ENCODE measurements at regions not wholly inside any gene's neighbourhood (a gene's known extent, or its start where the extent isn't known, plus 50 kb on each side); places are given as distances from the start of the nearest gene placed in this dataset.

GRCh38 chr18:42168487-42168886 is 213.5 kb downstream of the PIK3C3 start:
- intact Hi-C loops (cut with micrococcal nuclease) (no loop called here), dilution Hi-C loops (cut with MboI; ENCODE audit: extremely low pct_ligation_motif_present, low sequenced_read_pairs) (no loop called here)
- no TSS peak for BruUV-seq (replicated peaks)
- Histone ChIP-seq H3K9me1 (replicated peaks; ENCODE audit: control insufficient read depth, extremely low read depth, insufficient read depth, low read length) (no peaks in the 10 kb centered on the region), H3K36me3 (ENCODE audit: control insufficient read depth in 2 of 2, extremely low read depth in 1 of 2, insufficient read depth in 2 of 2, low read length in 2 of 2) (no peaks in the 10 kb centered on the region), H3K4me3 (replicated peaks in 1 of 3; ENCODE audit: insufficient read depth in 1 of 3, low read depth in 1 of 3, low read length in 3 of 3) (no peak overlapping the region), H3K79me2 (ENCODE audit: control insufficient read depth, insufficient read depth, low read length) (no peaks in the 10 kb centered on the region), H3K9me3 (replicated peaks; ENCODE audit: control insufficient read depth, insufficient read depth, low read length) (no peaks in the 10 kb centered on the region), H3K9ac (replicated peaks; ENCODE audit: extremely low read depth, insufficient read depth, low read length) (no peak overlapping the region), H2AFZ (ENCODE audit: low read depth, low read length) (no peak overlapping the region), H3K27ac (ENCODE audit: insufficient read depth, low read depth, low read length) (no peak overlapping the region), H3K4me2 (ENCODE audit: insufficient read depth, low read length) (no peak overlapping the region), H3K4me1 (ENCODE audit: control insufficient read depth, extremely low read depth, insufficient read depth, low read length) (no peaks in the 10 kb centered on the region), H4K20me1 (replicated peaks; ENCODE audit: control insufficient read depth, extremely low read depth, insufficient read depth, low read length) (no peaks in the 10 kb centered on the region), H3K27me3 (ENCODE audit: control insufficient read depth in 2 of 2, insufficient read depth in 2 of 2, low read length in 2 of 2) (no peaks in the 10 kb centered on the region)
- DNase-seq (ENCODE audit: low read depth, low spot score) = no peak
- CTCF ChIA-PET = no interaction called here
- TF ChIP-seq MAX (IDR thresholded peaks at IDR 0.05; ENCODE audit: insufficient read depth, insufficient read length) (no peak), EZH2 (IDR thresholded peaks at IDR 0.05; ENCODE audit: borderline replicate concordance, low read depth, low read length, severe bottlenecking) (no peak), POLR2AphosphoS5 (IDR thresholded peaks at IDR 0.05; ENCODE audit: insufficient read depth, low read depth, low read length) (no peak), CTCF (IDR thresholded peaks at IDR 0.05; ENCODE audit: extremely low read depth in 1 of 2, insufficient read depth in 1 of 2, low read depth in 1 of 2, low read length in 2 of 2) (no peak), GATA2 (IDR thresholded peaks at IDR 0.05; ENCODE audit: insufficient read depth, insufficient read length, low read depth, low read length) (no peak), POLR2A (IDR thresholded peaks at IDR 0.05; ENCODE audit: low read depth, low read length) (no peak)
- FAIRE-seq = no peak
- POLR2A ChIA-PET = no interaction called here

GRCh38 chr18:42168907-42169306 is 213.9 kb downstream of the PIK3C3 start:
- Histone ChIP-seq H3K27ac (ENCODE audit: insufficient read depth, low read depth, low read length) (no peak overlapping the region), H3K27me3 (ENCODE audit: control insufficient read depth in 2 of 2, insufficient read depth in 2 of 2, low read length in 2 of 2) (no peaks in the 10 kb centered on the region), H3K4me3 (replicated peaks in 1 of 3; ENCODE audit: insufficient read depth in 1 of 3, low read depth in 1 of 3, low read length in 3 of 3) (no peak overlapping the region), H3K79me2 (ENCODE audit: control insufficient read depth, insufficient read depth, low read length) (no peaks in the 10 kb centered on the region), H3K4me2 (ENCODE audit: insufficient read depth, low read length) (no peak overlapping the region), H3K4me1 (ENCODE audit: control insufficient read depth, extremely low read depth, insufficient read depth, low read length) (no peaks in the 10 kb centered on the region), H3K9ac (replicated peaks; ENCODE audit: extremely low read depth, insufficient read depth, low read length) (no peak overlapping the region), H4K20me1 (replicated peaks; ENCODE audit: control insufficient read depth, extremely low read depth, insufficient read depth, low read length) (no peaks in the 10 kb centered on the region), H2AFZ (ENCODE audit: low read depth, low read length) (no peak overlapping the region), H3K9me1 (replicated peaks; ENCODE audit: control insufficient read depth, extremely low read depth, insufficient read depth, low read length) (no peaks in the 10 kb centered on the region), H3K9me3 (replicated peaks; ENCODE audit: control insufficient read depth, insufficient read depth, low read length) (no peaks in the 10 kb centered on the region), H3K36me3 (ENCODE audit: control insufficient read depth in 2 of 2, extremely low read depth in 1 of 2, insufficient read depth in 2 of 2, low read length in 2 of 2) (no peaks in the 10 kb centered on the region)
- POLR2A ChIA-PET = no interaction called here
- dilution Hi-C loops (cut with MboI; ENCODE audit: extremely low pct_ligation_motif_present, low sequenced_read_pairs) (no loop called here), intact Hi-C loops (cut with micrococcal nuclease) (no loop called here)
- TF ChIP-seq POLR2A (IDR thresholded peaks at IDR 0.05; ENCODE audit: low read depth, low read length) (no peak), POLR2AphosphoS5 (IDR thresholded peaks at IDR 0.05; ENCODE audit: insufficient read depth, low read depth, low read length) (no peak), JUN (IDR thresholded peaks at IDR 0.05; ENCODE audit: borderline replicate concordance, insufficient read depth, insufficient read length, low read depth) (no peak), FOS (IDR thresholded peaks at IDR 0.05; ENCODE audit: borderline replicate concordance, insufficient read depth, low read length) (no peak), CTCF (IDR thresholded peaks at IDR 0.05; ENCODE audit: extremely low read depth in 1 of 2, insufficient read depth in 1 of 2, low read depth in 1 of 2, low read length in 2 of 2) (no peak), GATA2 (IDR thresholded peaks at IDR 0.05; ENCODE audit: insufficient read depth, insufficient read length, low read depth, low read length) (no peak), MYC (IDR thresholded peaks at IDR 0.05; ENCODE audit: low read depth, low read length) (no peak), EZH2 (IDR thresholded peaks at IDR 0.05; ENCODE audit: borderline replicate concordance, low read depth, low read length, severe bottlenecking) (no peak), MAX (IDR thresholded peaks at IDR 0.05; ENCODE audit: insufficient read depth, insufficient read length) (no peak)
- CTCF ChIA-PET = no interaction called here
- no TSS peak for BruUV-seq (replicated peaks)
- FAIRE-seq (no peak), DNase-seq (ENCODE audit: low read depth, low spot score) (no peak)

Data from endothelial cell of umbilical vein (primary cell).